Panc1 (cell line): ENCODE measurements at regions not wholly inside any gene's neighbourhood (a gene's known extent, or its start where the extent isn't known, plus 50 kb on each side); places are given as distances from the start of the nearest gene placed in this dataset.

ENCODE experiments used
- ATAC-seq: fragments of 200-7000 bp; cut with Tn5 transposase; 2 replicates; pipeline ENCODE4 v1.9.1; 2020; ENCODE audit warnings: mild to moderate bottlenecking, moderate library complexity
- BruUV-seq: library from RNA; stranded (reverse); fragments of 400-500 nt; replicated peaks from 2 replicates; lab custom pipeline; 2021; lab: Mats Ljungman, UMichigan
- CTCF ChIA-PET: fragments of 300-600 bp; sonication (Branson Sonifier 250); formaldehyde crosslinking; loops from one replicate; lab custom pipeline; 2022; ENCODE audit warnings: antibody characterized with exemption; lab: Charles Lee
- POLR2A ChIA-PET: fragments of 300-600 bp; sonication (Branson Sonifier 250); formaldehyde crosslinking; loops from one replicate; lab custom pipeline; 2022; ENCODE audit warnings: antibody characterized with exemption; lab: Charles Lee
- DNase-seq: peaks from one replicate; pipeline ENCODE4 v3.0.0-alpha.2; 2010; ENCODE audit warnings: low read depth, low spot score
- H3K27ac ChIP-seq: 2 replicates; pipeline ENCODE4 v1.5.1; 2011; ENCODE audit warnings: mild to moderate bottlenecking, low read length, inconsistent platforms
- H3K27me3 ChIP-seq: fragments of 200-500 bp; sonication (Bioruptor generic); 2 replicates; pipeline ENCODE4 v1.6.0; 2014; ENCODE audit warnings: low read length, inconsistent platforms; ENCODE audit not compliant: control insufficient read depth, insufficient read depth
- H3K36me3 ChIP-seq: fragments of 200-500 bp; sonication (Bioruptor generic); 2 replicates; pipeline ENCODE4 v1.5.1; 2014; ENCODE audit warnings: inconsistent platforms, mild to moderate bottlenecking, low read length, moderate library complexity; ENCODE audit not compliant: control insufficient read depth, insufficient read depth
- H3K4me1 ChIP-seq: 2 replicates; pipeline ENCODE4 v1.5.1; 2011; ENCODE audit warnings: inconsistent platforms, mild to moderate bottlenecking, low read length, moderate library complexity; ENCODE audit not compliant: control insufficient read depth, insufficient read depth
- H3K4me3 ChIP-seq, 2 experiments: 2 replicates each; pipeline ENCODE4 v1.5.1; 2011 to 2012; ENCODE audit warnings: low read depth in 2 of 2, low read length in 2 of 2, mild to moderate bottlenecking in 2 of 2, inconsistent platforms in 1 of 2, moderate library complexity in 1 of 2
- H3K9me3 ChIP-seq: fragments of 200-500 bp; sonication (Bioruptor generic); 2 replicates; pipeline ENCODE4 v1.5.1; 2014; ENCODE audit warnings: low read depth, mild to moderate bottlenecking, inconsistent platforms, low read length, moderate library complexity; ENCODE audit not compliant: control insufficient read depth, insufficient read depth
- CTCF ChIP-seq: fragments of 450-650 bp; IDR thresholded peaks from 2 replicates; pipeline ENCODE4 v1.5.1; 2017; ENCODE audit warnings: mild to moderate bottlenecking
- POLR2AphosphoS5 ChIP-seq: IDR thresholded peaks from 2 replicates; pipeline ENCODE4 v1.6.1; 2012; ENCODE audit warnings: mild to moderate bottlenecking, low read depth, low read length, moderate library complexity
- REST ChIP-seq, 2 experiments: IDR thresholded peaks; 2 replicates each; pipeline ENCODE4 v1.6.1; 2011 to 2012; ENCODE audit warnings: low read depth in 2 of 2, control low read depth in 1 of 2, low read length in 1 of 2, mild to moderate bottlenecking in 1 of 2, moderate library complexity in 1 of 2; ENCODE audit not compliant: insufficient read depth in 1 of 2
- SIN3A ChIP-seq: IDR thresholded peaks from 2 replicates; pipeline ENCODE4 v1.6.1; 2012; ENCODE audit warnings: low read depth, mild to moderate bottlenecking, low read length, moderate library complexity, borderline replicate concordance; ENCODE audit not compliant: insufficient read depth
- TCF7L2 ChIP-seq: IDR thresholded peaks from 2 replicates; pipeline ENCODE4 v1.6.1; 2011; ENCODE audit warnings: mild to moderate bottlenecking, low read depth, low read length, inconsistent platforms
- in situ Hi-C: cut with HindIII; loops from 2 replicates; pipeline ENCODE4 v1.10.0; 2016; ENCODE audit warnings: low sequenced_read_pairs, low pct_unique_long_range_greater_than_20kb
- intact Hi-C: fragments of 100-400 bp; cut with micrococcal nuclease; formaldehyde crosslinking; loops from one replicate; pipeline ENCODE4 v1.10.0; 2022; ENCODE audit not compliant: unreplicated experiment

- no peak for ATAC-seq
- POLR2A ChIA-PET = interaction anchor here (0.6 kb wide), 1 partner anchor 197 kb away, joined by 3 read pairs; no protein-coding TSS in a partner anchor
Measured at GRCh38 chr10:125350519-125350918, 190.2 kb upstream of the CTBP2 start.

GRCh38 chr10:125348536-125348935 lies 188.2 kb upstream of the CTBP2 start:
- Histone ChIP-seq H3K4me3 (no peak overlapping the region), H3K4me1 (peaks cover 8% of the 10 kb centered on the region), H3K27me3 (peaks cover 29% of the 10 kb centered on the region), H3K9me3 (no peaks in the 10 kb centered on the region), H3K27ac (no peak overlapping the region), H3K36me3 (no peaks in the 10 kb centered on the region)
- ChIA-PET POLR2A (no interaction called here), CTCF (no interaction called here)
- in situ Hi-C loops = no loop called here
- DNase-seq = no peak
- no TSS peak for BruUV-seq
- ATAC-seq = no peak
- TF ChIP-seq CTCF (no peak), SIN3A (no peak), REST (IDR thresholded peaks at IDR 0.05; ENCODE audit: insufficient read depth in 1 of 2, low read depth in 2 of 2, low read length in 1 of 2) (no peak), POLR2AphosphoS5 (no peak), TCF7L2 (no peak)
- intact Hi-C loops = no loop called here

More at GRCh38 chr10:125350519-125350918, 190.2 kb upstream of the CTBP2 start:
- Histone ChIP-seq H3K27ac (no peak overlapping the region), H3K9me3 (no peaks in the 10 kb centered on the region), H3K36me3 (no peaks in the 10 kb centered on the region), H3K4me1 (no peaks in the 10 kb centered on the region), H3K27me3 (peaks cover 23% of the 10 kb centered on the region), H3K4me3 (no peak overlapping the region)
- BruUV-seq = no TSS peak
- no peak for DNase-seq
- TF ChIP-seq POLR2AphosphoS5 (no peak), CTCF (no peak), REST (IDR thresholded peaks at IDR 0.05; ENCODE audit: insufficient read depth in 1 of 2, low read depth in 2 of 2, low read length in 1 of 2) (no peak), SIN3A (no peak), TCF7L2 (no peak)
- intact Hi-C loops (no loop called here), in situ Hi-C loops (no loop called here)
- CTCF ChIA-PET = no interaction called here
